Keratinocyte (primary cell): ENCODE measurements at regions not wholly inside any gene's neighbourhood (a gene's known extent, or its start where the extent isn't known, plus 50 kb on each side); places are given as distances from the start of the nearest gene placed in this dataset.

Source experiments
- DNase-seq: peaks from one replicate; pipeline ENCODE4 v3.0.0-alpha.2; 2011; ENCODE audit warnings: low read depth, missing footprints, low spot score
- FAIRE-seq: peaks from 2 replicates; lab custom pipeline; 2011; peaks lifted over from hg19 to GRCh38; lab: Jason Lieb, UNC
- H2AFZ ChIP-seq: 2 replicates; pipeline ENCODE4 v1.6.0; 2012; ENCODE audit warnings: low read length, control low read depth, inconsistent platforms; ENCODE audit not compliant: control insufficient read depth
- H3K27ac ChIP-seq: 2 replicates; pipeline ENCODE4 v1.5.1; 2011; ENCODE audit warnings: low read length; ENCODE audit not compliant: control insufficient read depth, insufficient read depth
- H3K27me3 ChIP-seq: 3 replicates; pipeline ENCODE4 v1.6.0; 2011; ENCODE audit warnings: low read length; ENCODE audit not compliant: control insufficient read depth, insufficient read depth; ENCODE audit errors: extremely low read depth
- H3K36me3 ChIP-seq, 2 experiments: 2 replicates in 1 of 2; 3 replicates in 1 of 2; pipeline ENCODE4 v1.5.1; 2011; ENCODE audit warnings: low read length in 2 of 2, mild to moderate bottlenecking in 1 of 2; ENCODE audit not compliant: control insufficient read depth in 2 of 2, insufficient read depth in 2 of 2; ENCODE audit errors: extremely low read depth in 1 of 2
- H3K4me1 ChIP-seq: 3 replicates; pipeline ENCODE4 v1.5.1; 2011; ENCODE audit warnings: low read length; ENCODE audit not compliant: control insufficient read depth, insufficient read depth; ENCODE audit errors: extremely low read depth
- H3K4me2 ChIP-seq: 3 replicates; pipeline ENCODE4 v1.6.0; 2011; ENCODE audit warnings: low read depth, low read length; ENCODE audit not compliant: control insufficient read depth, insufficient read depth; ENCODE audit errors: extremely low read depth
- H3K4me3 ChIP-seq, 3 experiments: fragments of 200-600 bp in 1 of 3; sonication (generic) in 1 of 3; 2 replicates in 2 of 3; 3 replicates in 1 of 3; pipeline ENCODE4 v1.5.1; 2011 to 2016; ENCODE audit warnings: low read length in 3 of 3, mild to moderate bottlenecking in 3 of 3, control low read depth in 2 of 3, inconsistent platforms in 1 of 3, low read depth in 1 of 3, mixed read lengths in 1 of 3, mixed run types in 1 of 3, moderate library complexity in 1 of 3; ENCODE audit not compliant: control insufficient read depth in 2 of 3, insufficient read depth in 2 of 3; ENCODE audit errors: extremely low read depth in 1 of 3
- H3K79me2 ChIP-seq: 2 replicates; pipeline ENCODE4 v1.6.0; 2012; ENCODE audit warnings: low read length; ENCODE audit not compliant: control insufficient read depth, insufficient read depth
- H3K9ac ChIP-seq: 3 replicates; pipeline ENCODE4 v1.6.0; 2011; ENCODE audit warnings: low read length; ENCODE audit not compliant: control insufficient read depth, insufficient read depth; ENCODE audit errors: extremely low read depth
- H3K9me1 ChIP-seq: 3 replicates; pipeline ENCODE4 v1.6.0; 2011; ENCODE audit warnings: low read length; ENCODE audit not compliant: control insufficient read depth, insufficient read depth; ENCODE audit errors: extremely low read depth
- H3K9me3 ChIP-seq: 2 replicates; pipeline ENCODE4 v1.5.1; 2012; ENCODE audit warnings: low read depth, low read length; ENCODE audit not compliant: control insufficient read depth
- H4K20me1 ChIP-seq: 3 replicates; pipeline ENCODE4 v1.6.0; 2011; ENCODE audit warnings: low read length; ENCODE audit not compliant: control insufficient read depth, insufficient read depth; ENCODE audit errors: extremely low read depth
- CTCF ChIP-seq, 3 experiments: IDR thresholded peaks in 1 of 3; conservative IDR thresholded peaks in 1 of 3; optimal IDR thresholded peaks in 1 of 3; 2 replicates in 2 of 3; 3 replicates in 1 of 3; pipeline versions ENCODE3 to v1.5.1; 2011; ENCODE audit warnings: low read length in 3 of 3, mild to moderate bottlenecking in 3 of 3, moderate library complexity in 2 of 3, control low read depth in 1 of 3, inconsistent platforms in 1 of 3; ENCODE audit not compliant: insufficient read depth in 2 of 3; ENCODE audit errors: extremely low read depth in 1 of 3
- EZH2 ChIP-seq: IDR thresholded peaks from one replicate; pipeline ENCODE4 v1.6.1; 2012; ENCODE audit warnings: inconsistent platforms, mild to moderate bottlenecking, low read length, moderate library complexity
- dilution Hi-C: fragments of 300-500 bp; cut with MboI; formaldehyde crosslinking; loops from one replicate; pipeline ENCODE4 v1.7.0; 2020; ENCODE audit warnings: low sequenced_read_pairs; ENCODE audit not compliant: extremely low pct_ligation_motif_present

DNA sequence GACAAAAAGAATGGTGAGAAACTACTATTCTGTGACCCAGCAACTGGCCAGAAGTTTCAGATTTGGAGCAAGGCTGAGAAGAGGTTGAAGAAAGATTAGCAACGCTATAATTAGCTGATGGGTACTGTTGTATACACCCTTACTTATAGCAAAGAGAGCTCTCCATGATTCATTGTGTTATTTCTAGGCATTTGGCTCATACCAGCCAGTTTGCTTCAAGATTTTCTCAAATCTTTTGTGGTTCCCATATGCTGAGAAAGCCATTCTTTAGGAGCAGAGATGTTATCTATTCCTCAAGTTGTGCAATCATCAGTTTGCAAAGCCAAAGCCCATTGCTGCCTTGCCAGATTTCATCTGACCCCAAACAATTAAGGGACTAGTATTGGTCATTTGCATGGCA lies 179.4 kb downstream of the ETS1 start:
- Histone ChIP-seq H3K27ac (no peak overlapping the region), H3K9me1 (no peaks in the 10 kb centered on the region), H3K4me2 (no peak overlapping the region), H3K79me2 (no peaks in the 10 kb centered on the region), H3K9ac (no peak overlapping the region), H3K4me3 (no peak overlapping the region), H3K9me3 (no peaks in the 10 kb centered on the region), H2AFZ (no peak overlapping the region), H3K4me1 (peaks cover 13% of the 10 kb centered on the region), H3K27me3 (no peaks in the 10 kb centered on the region), H4K20me1 (no peaks in the 10 kb centered on the region), H3K36me3 (no peaks in the 10 kb centered on the region)
- dilution Hi-C loops = no loop called here
- DNase-seq (no peak), FAIRE-seq (peak; percentile 34)
- TF ChIP-seq EZH2 (no peak), CTCF (optimal IDR thresholded peaks at IDR 0.05 in 1 of 3, IDR thresholded peaks at IDR 0.05 in 1 of 3, conservative IDR thresholded peaks at IDR 0.05 in 1 of 3; ENCODE audit: extremely low read depth in 1 of 3, insufficient read depth in 2 of 3, low read length in 3 of 3) (no peak)

DNA sequence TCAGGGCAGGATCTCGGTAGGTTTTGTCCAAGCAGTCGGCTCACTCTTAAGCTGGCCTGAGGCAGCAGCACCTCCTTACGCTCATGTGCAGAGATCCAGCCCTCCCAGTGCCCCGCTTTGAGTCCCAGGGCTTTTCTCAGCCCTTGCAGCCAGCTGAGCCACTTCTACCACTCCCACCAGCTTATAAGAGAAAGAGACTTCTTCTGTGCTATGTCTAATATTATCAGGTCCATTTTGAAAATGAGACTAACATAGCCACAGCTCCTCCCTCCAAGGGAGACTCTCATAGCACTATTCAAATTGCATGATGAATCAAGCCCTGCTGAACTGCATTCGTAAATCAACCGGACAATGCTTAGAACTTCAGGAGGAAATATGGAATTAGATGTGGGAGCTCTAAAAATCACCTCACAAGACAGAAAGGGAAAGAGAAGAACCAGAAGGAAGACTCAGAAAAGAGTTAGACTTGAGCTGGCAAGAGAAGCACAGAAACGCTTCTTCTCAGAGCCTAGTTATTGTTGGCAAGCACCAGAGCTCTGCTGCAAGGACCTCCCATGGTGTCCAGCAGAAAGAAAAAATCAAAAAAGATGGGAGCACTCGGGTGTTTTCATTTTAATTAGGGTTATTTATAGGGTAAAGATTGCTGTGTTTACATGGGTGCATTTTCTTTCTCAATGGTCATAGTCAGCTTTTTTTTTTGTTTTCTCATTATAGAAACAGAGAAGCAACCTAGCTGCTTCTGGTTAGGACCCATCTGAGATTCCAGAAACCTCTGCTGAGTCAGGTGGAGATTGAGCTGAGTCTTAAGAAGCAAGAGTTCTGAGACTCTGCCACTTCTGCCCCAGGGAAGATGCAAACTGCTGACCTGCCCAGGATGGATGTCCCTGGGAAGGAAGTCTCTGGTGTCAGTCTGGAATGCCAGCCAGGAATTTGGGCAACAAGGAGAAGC lies 181.4 kb downstream of the ETS1 start:
- no peak overlapping the region for H3K4me2 ChIP-seq
- H3K9me3 ChIP-seq = no peaks in the 10 kb centered on the region

More for the DNA sequence above, 181.4 kb downstream of the ETS1 start:
- no peak for TF ChIP-seq EZH2
- TF ChIP-seq CTCF (optimal IDR thresholded peaks at IDR 0.05 in 1 of 3, IDR thresholded peaks at IDR 0.05 in 1 of 3, conservative IDR thresholded peaks at IDR 0.05 in 1 of 3; ENCODE audit: extremely low read depth in 1 of 3, insufficient read depth in 2 of 3, low read length in 3 of 3) = no peak
- no peak overlapping the region for H3K4me3 ChIP-seq
- no peaks in the 10 kb centered on the region for H3K27me3 ChIP-seq
- no peaks in the 10 kb centered on the region for H3K9me1 ChIP-seq
- no peak for DNase-seq
- FAIRE-seq = no peak
- H4K20me1 ChIP-seq = no peaks in the 10 kb centered on the region
- H3K27ac ChIP-seq = no peak overlapping the region
- no peaks in the 10 kb centered on the region for H3K36me3 ChIP-seq
- H2AFZ ChIP-seq = no peak overlapping the region
- dilution Hi-C loops = no loop called here
- no peak overlapping the region for H3K9ac ChIP-seq
- H3K79me2 ChIP-seq = no peaks in the 10 kb centered on the region
- peaks cover 13% of the 10 kb centered on the region for H3K4me1 ChIP-seq
